ENCODE measurements at regions not wholly inside any gene's neighbourhood (a gene's known extent, or its start where the extent isn't known, plus 50 kb on each side); places are given as distances from the start of the nearest gene placed in this dataset.

- POLR2A ChIA-PET, result no interaction called here
- no peak for DNase-seq (ENCODE audit: low read depth, low spot score)
- CTCF ChIA-PET, result no interaction called here
- H3K4me3 ChIP-seq (ENCODE audit: low read depth, low read length), result no peak overlapping the region
- TF ChIP-seq, protein P1, sequence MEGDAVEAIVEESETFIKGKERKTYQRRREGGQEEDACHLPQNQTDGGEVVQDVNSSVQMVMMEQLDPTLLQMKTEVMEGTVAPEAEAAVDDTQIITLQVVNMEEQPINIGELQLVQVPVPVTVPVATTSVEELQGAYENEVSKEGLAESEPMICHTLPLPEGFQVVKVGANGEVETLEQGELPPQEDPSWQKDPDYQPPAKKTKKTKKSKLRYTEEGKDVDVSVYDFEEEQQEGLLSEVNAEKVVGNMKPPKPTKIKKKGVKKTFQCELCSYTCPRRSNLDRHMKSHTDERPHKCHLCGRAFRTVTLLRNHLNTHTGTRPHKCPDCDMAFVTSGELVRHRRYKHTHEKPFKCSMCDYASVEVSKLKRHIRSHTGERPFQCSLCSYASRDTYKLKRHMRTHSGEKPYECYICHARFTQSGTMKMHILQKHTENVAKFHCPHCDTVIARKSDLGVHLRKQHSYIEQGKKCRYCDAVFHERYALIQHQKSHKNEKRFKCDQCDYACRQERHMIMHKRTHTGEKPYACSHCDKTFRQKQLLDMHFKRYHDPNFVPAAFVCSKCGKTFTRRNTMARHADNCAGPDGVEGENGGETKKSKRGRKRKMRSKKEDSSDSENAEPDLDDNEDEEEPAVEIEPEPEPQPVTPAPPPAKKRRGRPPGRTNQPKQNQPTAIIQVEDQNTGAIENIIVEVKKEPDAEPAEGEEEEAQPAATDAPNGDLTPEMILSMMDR (IDR thresholded peaks at IDR 0.05; ENCODE audit: insufficient read depth, low read length, missing control alignments), result no peak
These were observed 51.1 kb upstream of the IL21 start for GRCh38 chr4:122671919-122672490.

GRCh38 chr4:122673252-122673651 lies 52.4 kb upstream of the IL21 start:
- ChIA-PET CTCF (no interaction called here), POLR2A (no interaction called here)

DNA sequence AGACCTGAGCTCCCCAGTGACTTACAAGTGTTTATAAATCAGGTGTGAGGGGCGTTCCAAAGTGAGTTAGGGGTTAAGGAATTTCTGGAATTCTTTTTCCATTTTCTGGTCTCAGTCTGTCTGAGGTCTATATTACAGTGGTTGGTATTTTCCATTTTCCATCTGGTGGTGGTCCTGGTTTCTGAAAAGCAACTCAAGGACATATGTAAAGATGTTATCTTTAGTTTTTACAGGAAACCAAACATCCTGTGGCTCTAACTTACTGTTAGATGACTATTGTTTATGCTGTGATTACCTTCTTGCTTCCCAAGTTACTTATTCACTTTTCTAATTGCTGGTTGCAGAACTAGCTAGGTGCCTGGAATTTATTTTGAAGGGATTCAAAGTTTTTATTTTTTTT lies 53.5 kb upstream of the IL21 start:
- TF ChIP-seq, protein P1 (IDR thresholded peaks at IDR 0.05; ENCODE audit: insufficient read depth, low read length, missing control alignments), result no peak
- no peak for DNase-seq (ENCODE audit: low read depth, low spot score)
- ChIA-PET CTCF (interaction anchor here (1.4 kb wide), 2 partner anchors 9 to 42 kb away, joined by 3 to 4 read pairs; no protein-coding TSS in a partner anchor), POLR2A (no interaction called here)
- H3K4me3 ChIP-seq (ENCODE audit: low read depth, low read length), result no peak overlapping the region

More at GRCh38 chr4:122673252-122673651, 52.4 kb upstream of the IL21 start:
- TF ChIP-seq, protein P1 (IDR thresholded peaks at IDR 0.05; ENCODE audit: insufficient read depth, low read length, missing control alignments), result no peak
- no peak for DNase-seq (ENCODE audit: low read depth, low spot score)
- H3K4me3 ChIP-seq (ENCODE audit: low read depth, low read length), result no peak overlapping the region

GRCh38 chr4:122679317-122679716 lies 53.2 kb upstream of the BBS12 start:
- TF ChIP-seq, protein P1 (IDR thresholded peaks at IDR 0.05; ENCODE audit: insufficient read depth, low read length, missing control alignments), result no peak
- DNase-seq (ENCODE audit: low read depth, low spot score), result no peak
- CTCF ChIA-PET, result interaction anchor here (1.1 to 1.6 kb wide), 2 partner anchors 78 to 235 kb away, joined by 3 to 4 read pairs; no protein-coding TSS in a partner anchor
- no peak overlapping the region for H3K4me3 ChIP-seq (ENCODE audit: low read depth, low read length)
- POLR2A ChIA-PET, result no interaction called here

DNA sequence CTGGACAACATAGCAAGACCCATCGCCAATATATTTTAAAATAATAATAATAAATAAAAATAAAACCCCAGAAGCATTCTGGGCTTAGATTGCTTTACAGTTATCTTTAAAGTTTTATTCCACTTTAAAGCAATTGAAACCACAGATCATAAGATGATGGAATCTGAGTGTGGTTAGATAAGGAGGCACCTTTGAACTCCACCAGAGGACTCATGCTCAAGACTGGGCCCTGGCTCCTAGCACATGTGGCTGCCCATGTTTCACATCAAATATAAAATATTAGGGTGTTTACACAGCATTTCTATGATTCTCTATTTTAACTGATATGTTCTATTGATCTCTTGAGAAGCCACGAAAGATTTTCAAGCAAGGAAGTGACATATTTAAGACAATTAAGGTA lies 52.6 kb upstream of the BBS12 start:
- POLR2A ChIA-PET, result no interaction called here
- no peak overlapping the region for H3K4me3 ChIP-seq (ENCODE audit: low read depth, low read length)
- DNase-seq (ENCODE audit: low read depth, low spot score), result no peak
- TF ChIP-seq, protein P1 (IDR thresholded peaks at IDR 0.05; ENCODE audit: insufficient read depth, low read length, missing control alignments), result no peak
- CTCF ChIA-PET, result interaction anchor here (1.6 kb wide), 1 partner anchor 234 kb away, joined by 4 read pairs; no protein-coding TSS in a partner anchor

- no peak for DNase-seq (ENCODE audit: low read depth, low spot score)
- ChIA-PET POLR2A (no interaction called here), CTCF (no interaction called here)
- no peak overlapping the region for H3K4me3 ChIP-seq (ENCODE audit: low read depth, low read length)
- TF ChIP-seq, protein P1 (IDR thresholded peaks at IDR 0.05; ENCODE audit: insufficient read depth, low read length, missing control alignments), result no peak
These were observed 50.9 kb upstream of the BBS12 start for GRCh38 chr4:122681568-122681967.
